Body of pancreas (tissue), 4 donors: ENCODE measurements at regions not wholly inside any gene's neighbourhood (a gene's known extent, or its start where the extent isn't known, plus 50 kb on each side); places are given as distances from the start of the nearest gene placed in this dataset.

Experiments used
- POLR2A ChIP-seq, 3 donors: fragments of 450-650 bp; IDR thresholded peaks; one replicate each; pipeline ENCODE4 v1.6.1; 2016; ENCODE audit warnings: antibody characterized with exemption in 3 of 3, mild to moderate bottlenecking in 2 of 3
- TF ChIP-seq, protein P1 (sequence below), 7 experiments: fragments of 450-650 bp in 4 of 7; fragments of 200-600 bp in 3 of 7; sonication (generic) in 3 of 7; IDR thresholded peaks; one replicate each; pipeline ENCODE4 v1.5.1; 2016 to 2019; ENCODE audit warnings: antibody characterized with exemption in 7 of 7

DNA sequence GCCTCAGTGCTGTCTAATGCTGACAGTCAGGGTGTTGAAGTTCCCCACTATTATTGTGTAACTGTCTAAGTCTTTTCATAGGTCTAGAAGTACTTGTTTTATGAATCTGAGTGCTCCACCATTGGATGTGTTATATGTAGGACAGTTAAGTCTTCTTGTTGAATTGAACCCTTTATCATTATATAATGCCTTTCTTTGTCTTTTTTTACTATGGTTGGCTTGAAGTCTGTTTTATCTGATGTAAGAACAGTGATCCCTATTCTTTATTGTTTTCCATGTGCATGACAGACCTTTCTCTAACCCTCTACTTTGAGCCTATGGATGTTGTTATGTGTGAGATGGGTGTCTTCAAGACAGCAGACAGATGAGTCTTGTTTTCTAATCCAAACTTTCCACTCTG is 107.8 kb upstream of the C11orf58 start:
- TF ChIP-seq, protein P1, sequence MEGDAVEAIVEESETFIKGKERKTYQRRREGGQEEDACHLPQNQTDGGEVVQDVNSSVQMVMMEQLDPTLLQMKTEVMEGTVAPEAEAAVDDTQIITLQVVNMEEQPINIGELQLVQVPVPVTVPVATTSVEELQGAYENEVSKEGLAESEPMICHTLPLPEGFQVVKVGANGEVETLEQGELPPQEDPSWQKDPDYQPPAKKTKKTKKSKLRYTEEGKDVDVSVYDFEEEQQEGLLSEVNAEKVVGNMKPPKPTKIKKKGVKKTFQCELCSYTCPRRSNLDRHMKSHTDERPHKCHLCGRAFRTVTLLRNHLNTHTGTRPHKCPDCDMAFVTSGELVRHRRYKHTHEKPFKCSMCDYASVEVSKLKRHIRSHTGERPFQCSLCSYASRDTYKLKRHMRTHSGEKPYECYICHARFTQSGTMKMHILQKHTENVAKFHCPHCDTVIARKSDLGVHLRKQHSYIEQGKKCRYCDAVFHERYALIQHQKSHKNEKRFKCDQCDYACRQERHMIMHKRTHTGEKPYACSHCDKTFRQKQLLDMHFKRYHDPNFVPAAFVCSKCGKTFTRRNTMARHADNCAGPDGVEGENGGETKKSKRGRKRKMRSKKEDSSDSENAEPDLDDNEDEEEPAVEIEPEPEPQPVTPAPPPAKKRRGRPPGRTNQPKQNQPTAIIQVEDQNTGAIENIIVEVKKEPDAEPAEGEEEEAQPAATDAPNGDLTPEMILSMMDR (IDR thresholded peaks at IDR 0.05) = no peak
- no peak for TF ChIP-seq POLR2A (IDR thresholded peaks at IDR 0.05)
